NCI-H524 treated with DMSO at 0.1 percent for 48 hours (cell line): ENCODE measurements at regions not wholly inside any gene's neighbourhood (a gene's known extent, or its start where the extent isn't known, plus 50 kb on each side); places are given as distances from the start of the nearest gene placed in this dataset.
A peak's percentile ranks its signal among the peaks of the same experiment; 100 is the strongest.

Source experiments
- DNase-seq: peaks from one replicate; lab custom pipeline; 2025; lab: John Stamatoyannopoulos, UW

DNA sequence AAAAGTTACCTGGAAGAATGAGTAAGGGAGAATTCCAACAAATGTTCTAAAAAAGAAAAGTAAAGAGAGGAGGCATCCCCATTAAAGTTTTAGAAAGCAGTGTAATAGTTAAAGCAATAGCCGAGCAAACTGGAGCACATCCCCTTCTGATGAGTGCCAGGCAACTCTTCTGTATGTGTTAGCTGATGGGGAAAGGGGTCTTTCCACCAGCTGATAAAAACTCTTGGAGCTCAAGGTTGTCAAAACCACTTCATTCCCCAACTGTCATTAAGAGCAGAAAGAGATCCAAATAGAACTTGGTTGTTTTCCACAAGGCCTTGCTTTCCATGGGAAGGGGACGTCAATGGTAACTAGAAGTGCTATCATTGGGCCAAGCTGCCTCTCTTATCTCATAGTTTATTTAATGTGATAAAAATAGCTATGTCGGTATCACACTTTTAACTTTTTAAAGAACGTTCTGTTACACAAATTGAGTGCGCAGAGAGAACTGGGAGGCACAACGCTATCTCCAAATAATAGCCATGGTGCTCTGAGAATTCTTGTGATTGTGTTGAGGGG lies 116.9 kb downstream of the POLR2M start:
- no peak for DNase-seq

DNA sequence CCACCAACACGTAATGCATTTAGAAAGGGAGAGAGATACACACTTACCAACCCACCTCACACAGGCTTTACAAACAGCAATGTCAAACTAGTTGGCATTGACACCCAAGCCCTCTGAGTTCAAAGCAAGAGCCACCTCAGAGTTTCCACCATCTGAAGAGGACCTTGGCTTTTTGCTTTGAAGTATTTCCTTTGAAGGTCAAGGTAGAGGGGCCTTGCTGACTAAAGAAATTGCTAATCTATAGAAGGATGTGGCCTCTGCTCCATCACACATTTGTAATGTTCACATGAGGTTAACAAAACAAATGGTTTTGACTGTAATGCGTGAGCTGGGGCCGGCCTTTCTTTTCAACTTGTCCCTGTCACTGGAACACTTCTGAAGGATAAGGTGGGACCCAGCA lies 117.7 kb downstream of the POLR2M start:
- DNase-seq: no peak

DNA sequence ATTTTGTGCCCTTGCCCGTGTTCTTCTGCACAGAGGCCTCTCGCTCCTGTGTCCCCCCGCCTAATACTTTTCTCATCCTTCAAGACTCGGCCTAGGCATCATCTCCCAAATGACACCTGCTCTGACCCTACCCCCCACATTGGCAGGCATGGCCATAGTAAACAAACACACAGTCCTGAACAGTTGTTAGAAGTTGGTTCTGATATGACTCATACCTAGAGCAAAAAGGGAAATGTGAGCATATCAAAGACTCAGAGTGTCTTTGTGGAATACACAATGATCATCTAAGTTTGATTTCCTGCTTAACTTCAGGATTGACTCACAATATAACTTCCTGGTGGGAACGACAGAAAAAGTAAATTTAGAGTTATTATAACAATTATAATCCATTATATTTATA lies 120.5 kb downstream of the POLR2M start:
- no peak for DNase-seq

DNA sequence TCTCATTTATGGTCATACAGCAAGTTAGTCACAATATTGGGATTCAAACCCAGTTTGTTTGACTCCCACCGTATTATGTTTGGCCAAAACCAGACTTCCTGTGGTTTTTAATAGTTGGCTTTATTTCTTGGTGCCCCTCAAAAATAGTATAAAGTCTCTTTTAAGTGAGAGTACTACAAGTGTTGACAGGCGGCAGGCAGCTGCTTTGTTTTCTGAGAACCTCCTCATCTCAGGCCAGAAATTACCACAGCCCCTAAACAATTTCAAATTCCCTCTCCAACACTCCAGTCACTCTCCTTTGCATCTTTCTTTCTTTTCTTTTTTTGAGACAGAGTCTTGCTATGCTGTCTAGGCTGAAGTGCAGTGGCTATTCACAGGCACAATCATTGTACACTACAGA lies 121.5 kb downstream of the POLR2M start:
- DNase-seq: no peak

DNA sequence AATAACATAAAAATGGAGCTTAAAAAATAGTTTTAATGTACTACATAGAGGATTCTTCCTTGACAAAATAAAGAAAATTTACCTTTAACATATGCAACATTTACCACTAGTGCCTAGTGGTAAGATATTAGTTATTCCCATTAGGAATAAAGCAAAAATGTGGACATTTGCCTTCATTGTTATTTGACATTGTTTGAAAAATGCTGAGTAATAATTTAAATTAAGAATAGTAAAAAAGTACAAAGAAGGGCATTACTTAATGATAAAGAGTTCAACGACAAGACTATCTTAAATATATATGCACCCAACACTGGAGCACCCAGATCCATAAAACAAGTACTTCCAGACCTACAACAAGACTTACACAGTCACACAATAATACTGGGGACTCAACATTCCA lies 125.7 kb downstream of the POLR2M start:
- DNase-seq: no peak

DNA sequence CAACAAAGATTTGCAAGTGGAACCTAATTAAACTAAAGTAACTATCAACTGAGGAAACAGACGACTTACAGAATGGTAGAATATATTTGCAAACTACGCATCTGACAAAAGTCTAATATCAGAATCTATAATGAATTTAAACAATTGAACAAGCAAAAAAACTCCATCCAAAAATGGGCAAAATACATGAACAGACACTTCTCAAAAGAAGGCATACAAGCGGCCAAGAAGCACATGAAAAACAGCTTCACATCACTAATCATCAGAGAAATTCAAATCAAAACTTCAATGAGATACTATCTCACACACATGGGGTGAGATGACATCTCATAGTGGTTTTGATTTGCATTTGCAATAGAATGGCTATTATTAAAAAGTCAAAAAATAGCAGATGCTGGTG lies 128.6 kb downstream of the POLR2M start:
- no peak for DNase-seq

DNA sequence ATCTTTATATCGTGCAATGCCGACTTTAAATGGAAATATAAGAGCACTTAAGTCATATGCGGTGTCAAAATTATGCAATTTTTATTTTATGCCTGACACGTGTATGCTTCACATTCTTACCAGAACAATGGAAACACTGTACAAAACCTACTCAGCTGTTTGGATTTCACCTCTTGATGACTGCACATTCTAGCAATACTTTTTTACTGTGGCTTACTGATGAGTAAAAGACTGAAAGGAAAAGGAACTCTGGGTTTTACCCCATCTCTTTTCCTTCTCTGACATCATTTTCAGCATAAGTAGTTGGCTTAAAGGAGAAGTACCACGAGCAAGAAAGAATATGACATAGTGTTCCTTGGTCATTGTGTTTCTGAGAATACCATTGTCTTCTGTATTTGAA lies 142.8 kb downstream of the POLR2M start:
- DNase-seq: no peak

DNA sequence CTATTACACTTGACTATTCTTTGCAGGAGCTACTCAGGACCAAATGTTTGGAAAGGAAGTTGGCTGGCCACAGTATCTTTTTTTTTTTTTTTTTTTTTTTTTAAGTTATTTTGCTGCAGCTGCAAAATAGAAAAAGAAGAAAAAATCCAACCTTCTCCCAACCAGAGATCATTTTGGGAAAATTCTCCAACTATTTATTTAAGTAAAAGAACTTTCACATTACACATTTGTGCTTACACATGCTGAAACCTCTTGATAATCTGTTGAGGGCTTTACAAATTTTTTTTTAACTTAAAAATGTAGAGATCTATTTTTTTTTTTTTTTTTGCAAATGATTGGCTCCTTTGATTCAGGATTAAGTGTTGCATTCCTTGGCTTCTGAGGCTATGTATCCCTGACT lies 148.0 kb downstream of the POLR2M start:
- DNase-seq: no peak

DNA sequence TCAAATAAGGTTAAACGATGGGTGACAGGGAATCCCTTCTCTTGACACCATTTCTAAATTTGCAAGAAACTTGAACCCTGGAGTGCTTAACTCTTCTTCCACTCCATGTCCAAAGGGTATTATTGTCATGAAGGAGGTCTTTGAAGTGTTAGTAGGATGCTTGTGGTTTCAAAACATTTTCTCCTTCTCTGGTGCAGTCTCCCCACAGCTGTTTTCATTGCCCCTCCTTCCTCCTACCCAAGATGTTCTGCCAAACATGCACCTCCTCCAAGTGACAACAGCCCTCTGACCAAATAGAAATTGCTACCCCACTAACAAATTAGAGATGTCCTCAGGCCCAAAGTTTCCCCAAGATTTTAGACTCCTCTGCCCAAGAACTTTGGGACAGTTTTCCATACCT lies 151.4 kb downstream of the POLR2M start:
- no peak for DNase-seq

DNA sequence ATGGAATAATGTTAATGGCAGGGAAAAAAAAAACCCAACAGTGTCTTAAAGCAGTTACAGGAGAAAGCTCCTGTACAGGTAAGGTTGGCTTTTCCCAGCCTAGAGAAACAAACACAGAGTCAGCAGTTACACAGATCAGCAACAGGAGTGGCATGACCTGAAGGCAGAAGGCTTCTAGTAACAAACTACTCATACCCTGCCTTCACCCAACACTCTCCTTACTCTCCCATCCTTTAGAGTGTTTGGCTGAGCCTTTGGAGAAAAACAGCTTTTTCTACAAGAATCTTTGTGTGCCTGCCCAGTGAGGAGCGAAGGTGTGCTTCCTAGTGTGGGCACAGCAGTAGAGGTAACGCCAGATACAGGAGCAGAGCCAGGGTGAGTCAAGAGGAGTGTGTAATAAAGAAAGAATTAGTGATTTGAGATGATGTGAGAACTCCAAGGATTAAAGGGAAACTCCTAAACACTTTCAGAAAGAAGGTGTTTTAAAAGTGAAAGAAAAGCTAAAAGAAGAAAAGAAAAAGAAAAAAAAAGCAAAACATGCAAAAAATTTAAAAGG lies 152.7 kb downstream of the POLR2M start:
- DNase-seq: no peak

DNA sequence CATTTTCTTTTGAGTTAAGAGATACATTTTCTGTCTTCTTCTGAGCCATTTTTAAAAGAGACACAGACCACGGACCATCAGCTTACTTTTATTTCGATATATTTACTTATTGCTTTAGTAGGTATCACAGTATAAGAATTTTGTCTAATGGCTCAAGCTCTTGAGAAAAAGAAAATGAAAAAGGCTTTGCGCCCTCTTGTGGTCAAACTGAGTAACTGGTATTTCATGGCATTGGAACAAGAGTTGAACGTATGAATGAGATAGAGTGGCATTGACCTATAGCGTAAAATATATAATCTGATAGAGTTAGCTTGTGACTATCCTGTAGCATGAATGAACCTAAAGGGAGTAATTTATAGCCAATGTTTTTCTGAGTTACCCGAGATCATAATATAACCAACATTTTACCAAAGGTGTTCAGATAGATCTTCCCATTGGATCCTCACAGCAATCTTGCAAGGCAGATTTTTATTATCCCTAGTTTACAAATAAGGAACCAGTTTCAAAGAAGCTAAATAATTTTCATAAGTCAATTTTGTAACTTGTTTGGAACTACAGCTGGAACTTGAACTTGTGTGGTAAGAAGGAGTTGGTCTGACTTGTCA lies 154.6 kb downstream of the POLR2M start:
- DNase-seq: peak; percentile 39

DNA sequence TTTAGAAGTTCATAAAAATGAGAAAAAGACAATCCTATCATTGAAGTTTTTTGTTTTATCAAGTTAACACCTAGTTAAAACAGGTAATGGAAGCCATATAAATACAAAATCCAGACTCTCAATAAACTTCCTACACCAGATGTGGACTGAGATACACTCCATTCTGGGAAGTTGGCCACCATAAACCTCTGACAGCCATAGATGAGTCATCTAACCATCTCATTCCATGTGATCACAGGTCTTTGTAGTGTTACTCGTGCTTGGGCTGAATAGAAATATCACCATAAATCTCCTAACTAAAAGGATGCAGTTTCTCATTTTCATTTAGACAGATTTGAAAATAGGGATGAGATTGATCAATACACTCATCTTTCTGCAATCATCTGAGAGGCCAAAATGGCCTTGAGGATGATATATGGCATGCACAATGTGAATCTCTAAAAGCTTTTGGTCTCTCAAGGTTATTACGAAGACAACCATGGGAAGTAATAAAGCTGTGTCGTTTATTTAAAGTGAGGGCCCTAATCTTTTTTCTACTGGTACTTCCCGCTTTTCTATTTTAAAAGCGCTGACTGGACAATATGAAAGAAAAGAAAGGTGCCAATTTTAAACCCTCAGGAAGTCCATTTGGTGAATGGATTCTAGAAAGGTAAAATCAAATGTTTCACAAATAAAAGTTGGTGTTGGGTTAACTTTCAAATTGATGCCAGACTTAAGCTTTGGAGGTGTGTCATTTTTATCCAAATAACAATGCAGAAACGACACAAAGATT lies 155.5 kb downstream of the POLR2M start:
- no peak for DNase-seq

DNA sequence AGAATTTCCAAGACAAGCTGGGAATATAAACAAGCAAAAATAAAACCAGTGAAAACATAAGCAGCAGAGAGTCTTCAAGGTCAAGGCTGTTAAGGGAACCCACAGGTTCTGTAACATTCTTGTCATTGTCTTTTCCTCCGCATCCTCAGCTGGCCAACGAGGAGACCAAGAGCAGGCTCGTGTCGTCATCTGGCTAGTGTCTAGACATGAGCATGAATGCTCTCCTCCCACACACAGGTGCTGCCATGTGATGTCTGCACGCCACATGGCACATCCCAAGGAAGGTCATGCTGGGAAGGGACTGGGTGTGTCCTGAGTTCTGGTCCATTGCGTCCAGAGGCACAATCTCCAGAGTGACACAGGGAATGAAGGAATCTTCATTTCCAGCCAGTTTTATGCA lies 156.2 kb downstream of the POLR2M start:
- no peak for DNase-seq

DNA sequence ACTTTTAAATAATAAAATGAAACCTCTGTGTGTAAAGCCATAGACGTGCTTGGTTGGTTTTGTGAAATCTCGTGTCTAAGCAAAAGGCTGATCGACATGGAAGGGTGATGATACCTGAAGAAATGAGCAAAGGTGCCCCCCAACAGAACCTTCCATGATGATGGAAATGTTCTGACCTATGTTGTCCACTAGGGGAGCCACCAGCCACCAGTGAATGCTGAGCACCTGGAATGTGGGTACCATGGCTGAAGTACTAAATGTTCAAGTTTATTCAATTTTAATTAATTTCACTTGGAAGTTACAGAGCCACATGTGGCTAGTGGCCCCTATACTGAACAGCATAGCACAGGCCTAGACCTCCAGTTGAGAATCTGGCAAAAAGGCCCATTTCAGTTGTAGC lies 158.8 kb downstream of the POLR2M start:
- DNase-seq: no peak

DNA sequence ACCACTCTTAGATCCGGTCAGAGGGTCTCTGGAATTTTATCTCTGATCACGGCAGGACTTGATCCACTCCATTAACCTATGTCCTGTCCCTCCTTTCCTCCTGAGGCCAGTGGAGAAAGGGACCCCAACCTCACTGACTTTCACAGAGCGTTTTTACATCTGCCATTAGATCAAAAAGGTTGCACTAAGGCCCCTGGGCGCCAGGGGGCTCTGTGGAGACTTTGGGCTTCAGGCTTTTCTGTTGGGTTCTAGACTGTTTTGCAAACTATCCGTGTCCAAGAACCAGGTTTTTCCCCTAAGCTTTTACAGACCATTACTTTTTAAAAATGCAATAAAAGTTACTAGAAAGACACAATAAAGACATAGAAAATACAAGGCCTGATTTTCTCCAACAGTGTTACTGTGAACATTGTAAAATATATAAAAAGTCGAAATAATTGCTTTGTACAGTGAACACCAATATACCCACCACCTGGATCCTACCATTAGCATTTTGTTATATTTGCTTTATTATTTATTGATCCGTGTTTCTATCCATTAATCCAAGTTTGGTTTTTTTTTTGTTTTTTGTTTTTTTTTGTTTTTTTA lies 159.7 kb downstream of the POLR2M start:
- DNase-seq: peak; percentile 26

DNA sequence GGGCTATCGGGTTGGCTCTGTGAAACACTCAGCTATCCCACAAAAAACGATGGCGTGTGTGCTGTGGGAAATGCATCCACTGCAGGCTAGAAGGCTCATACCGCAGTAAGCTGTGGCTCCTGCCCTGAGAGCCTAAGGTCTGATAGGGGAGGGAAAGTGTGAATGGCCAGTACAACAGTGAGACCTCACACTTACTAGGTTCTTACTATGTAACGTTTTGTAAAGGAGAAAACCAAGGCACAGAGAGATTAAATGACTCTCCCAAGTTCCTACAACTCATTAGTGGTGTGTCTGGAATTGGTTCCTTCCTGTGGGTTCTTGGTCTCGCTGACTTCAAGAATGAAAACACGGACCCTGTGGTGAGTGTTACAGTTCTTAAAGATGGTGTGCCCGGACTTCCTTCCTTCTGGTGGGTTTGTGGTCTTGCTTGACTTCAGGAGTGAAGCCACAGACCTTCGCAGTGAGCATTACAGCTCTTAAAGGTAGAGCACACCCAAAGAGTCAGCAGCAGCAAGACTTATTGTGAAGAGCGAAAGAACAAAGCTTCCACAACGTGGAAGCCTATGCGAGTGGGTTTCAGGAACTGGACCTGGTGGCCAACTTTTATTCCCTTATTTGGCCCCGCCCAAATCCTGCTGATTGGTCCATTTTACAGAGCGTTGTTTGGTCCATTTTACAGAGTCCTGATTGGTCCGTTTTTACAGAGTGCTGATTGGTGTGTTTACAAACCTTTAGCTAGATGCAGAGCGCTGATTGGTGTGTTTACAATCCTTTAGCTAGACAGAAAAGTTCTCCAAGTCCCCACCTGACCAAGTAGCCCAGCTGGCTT lies 161.7 kb downstream of the POLR2M start:
- DNase-seq: no peak

DNA sequence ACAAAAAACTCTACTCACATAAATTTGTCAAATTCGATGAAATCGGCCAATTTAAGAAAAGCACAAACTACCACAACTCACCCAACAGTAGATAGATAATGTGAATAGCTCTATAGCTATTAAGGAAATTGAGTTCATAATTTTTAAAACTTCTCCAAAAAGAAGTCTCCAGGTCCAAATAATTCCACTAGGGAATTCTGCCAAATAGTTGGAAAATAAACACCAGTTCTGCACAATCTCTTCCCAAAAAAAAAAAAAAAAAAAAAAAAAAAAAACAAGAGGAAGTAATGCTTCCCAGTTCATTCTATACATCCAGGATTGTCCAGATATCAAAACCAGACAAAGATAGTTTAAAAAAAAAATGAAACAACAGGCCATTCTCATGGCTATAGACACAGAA lies 164.2 kb downstream of the POLR2M start:
- no peak for DNase-seq

DNA sequence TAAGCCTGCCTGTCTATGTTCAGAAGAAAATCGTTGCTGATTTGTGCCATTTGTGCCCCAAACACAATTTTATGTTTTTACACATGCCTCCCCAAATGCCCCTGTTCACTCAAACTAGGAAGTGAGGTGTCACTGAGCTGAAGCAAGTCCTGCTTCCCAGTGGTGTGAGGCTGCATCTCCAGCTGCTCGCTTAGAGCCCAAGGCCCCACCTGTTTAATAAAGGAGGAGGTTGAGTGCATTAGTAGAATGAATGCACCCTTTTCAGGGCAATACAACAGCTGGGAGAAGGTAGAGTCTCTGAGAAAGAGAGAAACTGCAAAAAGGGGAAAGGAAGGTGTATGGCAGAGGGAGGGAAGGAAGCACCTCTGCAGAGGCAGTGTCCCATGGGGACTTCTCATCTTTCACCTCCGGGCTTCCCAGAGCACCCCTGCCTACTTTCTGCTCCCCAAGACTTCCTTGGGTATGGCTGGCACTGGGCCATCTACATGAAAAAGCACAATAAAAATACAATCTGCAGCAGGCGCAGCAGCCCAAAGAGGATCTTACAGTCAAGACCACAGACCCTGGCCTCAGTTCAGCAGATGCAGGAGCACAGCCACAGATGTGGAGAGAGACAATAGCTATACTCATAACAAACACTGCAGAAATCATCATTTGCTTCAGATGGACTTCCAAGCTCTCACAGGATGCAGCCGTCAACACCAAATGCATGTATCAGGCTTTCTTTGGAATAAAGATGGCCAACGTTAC lies 165.9 kb downstream of the POLR2M start:
- no peak for DNase-seq

DNA sequence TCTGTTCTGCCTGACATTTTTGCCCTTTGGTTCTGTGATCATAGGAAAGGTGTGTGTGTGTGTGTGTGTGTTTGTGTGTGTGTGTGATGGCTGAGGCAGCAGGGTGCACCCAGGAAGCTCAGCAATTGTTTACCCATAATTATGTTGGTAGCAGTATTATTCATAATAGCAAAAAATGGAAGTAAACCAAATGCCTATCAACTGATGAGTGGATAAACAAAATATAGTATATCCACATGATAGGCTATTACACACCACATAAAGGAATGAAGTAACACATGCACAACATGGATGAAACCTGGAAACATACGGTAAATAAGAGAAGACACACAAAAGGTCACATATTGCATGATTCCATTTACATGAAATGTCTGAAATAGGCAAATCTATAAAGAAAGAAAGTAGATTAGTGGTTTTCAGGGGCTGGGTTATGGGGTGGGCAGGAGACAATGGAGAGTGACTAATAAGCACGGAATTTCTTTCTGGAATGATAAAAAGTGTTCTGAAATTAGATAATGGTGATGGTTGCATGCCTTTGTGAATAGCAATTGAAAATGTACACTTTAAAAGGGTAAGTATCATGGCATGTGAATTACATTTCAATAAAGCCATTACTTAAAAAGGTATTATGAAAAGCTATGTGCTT lies 167.2 kb downstream of the POLR2M start:
- DNase-seq: no peak

DNA sequence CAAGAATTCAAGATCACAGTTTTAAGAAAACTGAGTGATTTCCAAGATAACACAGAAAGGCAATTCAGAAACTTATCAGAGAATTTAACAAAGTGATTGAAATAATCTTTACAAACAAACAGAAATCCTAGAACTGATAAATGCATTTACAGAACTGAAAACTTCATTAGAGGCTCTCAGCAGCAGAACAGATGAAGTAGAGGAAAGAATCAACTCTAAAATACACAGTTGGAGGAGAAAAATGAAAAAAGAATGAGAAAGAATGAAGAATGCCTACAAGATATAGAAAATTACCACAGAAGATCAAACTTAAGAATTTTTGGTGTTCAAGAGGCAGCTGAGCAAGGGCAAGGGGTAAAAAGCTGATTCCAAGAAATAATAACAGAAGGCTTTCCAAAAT lies 168.8 kb downstream of the POLR2M start:
- no peak for DNase-seq

DNA sequence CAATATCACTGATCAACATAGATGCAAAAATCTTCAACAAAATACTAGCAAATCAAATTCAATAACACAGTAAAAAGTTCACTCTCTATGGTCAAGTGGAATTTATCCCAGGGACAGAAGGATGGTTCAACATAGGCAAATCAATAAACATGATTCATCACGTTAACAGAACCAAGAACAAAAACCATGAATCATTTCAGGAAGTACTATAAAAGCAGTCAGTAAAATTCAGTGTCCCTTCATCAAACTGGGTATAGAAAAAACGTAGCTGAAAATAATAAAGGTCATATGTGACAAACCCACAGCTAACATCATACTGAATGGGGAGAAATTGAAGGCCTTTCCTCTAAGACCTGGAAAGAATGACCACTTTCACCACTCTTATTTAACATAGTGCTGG lies 172.1 kb downstream of the POLR2M start:
- no peak for DNase-seq
